ENCODE measurements at regions not wholly inside any gene's neighbourhood (a gene's known extent, or its start where the extent isn't known, plus 50 kb on each side); places are given as distances from the start of the nearest gene placed in this dataset.

- DNase-seq (ENCODE audit: low read depth in 2 of 3, low spot score in 2 of 3), result no peak
Observed at GRCh38 chr5:128870923-128871322, 94.4 kb upstream of the SLC27A6 start.

- DNase-seq (ENCODE audit: low read depth in 2 of 3, low spot score in 2 of 3), result no peak
Observed at GRCh38 chr5:128876569-128877382, 88.5 kb upstream of the SLC27A6 start.

- DNase-seq (ENCODE audit: low read depth in 2 of 3, low spot score in 2 of 3), result no peak
Observed at GRCh38 chr5:128877476-128877875, 87.8 kb upstream of the SLC27A6 start.

- DNase-seq (ENCODE audit: low read depth in 2 of 3, low spot score in 2 of 3), result no peak
Observed at GRCh38 chr5:128881502-128882018, 83.7 kb upstream of the SLC27A6 start.

- DNase-seq (ENCODE audit: low read depth in 2 of 3, low spot score in 2 of 3), result no peak
Observed at GRCh38 chr5:128885649-128886255, 79.5 kb upstream of the SLC27A6 start.

GRCh38 chr5:128895122-128895521 lies 70.2 kb upstream of the SLC27A6 start:
- DNase-seq (ENCODE audit: low read depth in 2 of 3, low spot score in 2 of 3), result no peak

GRCh38 chr5:128896675-128897074 lies 68.6 kb upstream of the SLC27A6 start:
- no peak for DNase-seq (ENCODE audit: low read depth in 2 of 3, low spot score in 2 of 3)

GRCh38 chr5:128903550-128903949 lies 61.7 kb upstream of the SLC27A6 start:
- no peak for DNase-seq (ENCODE audit: low read depth in 2 of 3, low spot score in 2 of 3)

GRCh38 chr5:128904805-128905567 lies 60.3 kb upstream of the SLC27A6 start:
- no peak for DNase-seq (ENCODE audit: low read depth in 2 of 3, low spot score in 2 of 3)

GRCh38 chr5:128905568-128906110 lies 59.6 kb upstream of the SLC27A6 start:
- peak; percentile 9 to 89 (median 68) for DNase-seq (ENCODE audit: low read depth in 2 of 3, low spot score in 2 of 3)

GRCh38 chr5:128913551-128913950 lies 51.7 kb upstream of the SLC27A6 start:
- DNase-seq (ENCODE audit: low read depth in 2 of 3, low spot score in 2 of 3), result no peak

All from hematopoietic multipotent progenitor cell (in vitro differentiated cells).